NCI-H1048 (cell line): ENCODE measurements at regions not wholly inside any gene's neighbourhood (a gene's known extent, or its start where the extent isn't known, plus 50 kb on each side); places are given as distances from the start of the nearest gene placed in this dataset.
"Not testable (repeated sequence)": the region's sequence is repeated elsewhere in the genome, so short reads cannot be mapped to it uniquely, and the experiment has no call there.

ENCODE experiments used
- DNase-seq: peaks from one replicate; lab custom pipeline; 2025; lab: John Stamatoyannopoulos, UW

GRCh38 chr5:128667751-128668150 lies 129.7 kb upstream of the FBN2 start:
- DNase-seq, result no peak

DNA sequence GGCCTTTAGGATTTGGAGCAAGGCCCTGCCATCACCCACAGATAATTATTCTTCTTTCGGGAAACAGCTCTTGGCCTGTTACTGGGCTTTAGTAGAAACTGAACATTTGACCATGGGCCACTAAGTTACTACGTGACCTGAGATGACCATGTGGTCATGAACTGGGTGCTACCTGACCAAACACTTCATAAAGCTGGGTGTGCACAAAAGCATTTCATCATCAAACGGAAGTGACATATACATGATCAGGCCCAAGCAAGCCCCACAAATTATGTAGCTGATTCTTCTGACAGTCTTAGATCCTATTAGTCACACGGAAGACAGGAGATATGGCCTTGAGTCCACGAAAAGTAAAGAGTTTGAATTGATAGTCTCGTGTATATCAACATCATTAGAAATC lies 130.9 kb upstream of the FBN2 start:
- DNase-seq, result no peak

DNA sequence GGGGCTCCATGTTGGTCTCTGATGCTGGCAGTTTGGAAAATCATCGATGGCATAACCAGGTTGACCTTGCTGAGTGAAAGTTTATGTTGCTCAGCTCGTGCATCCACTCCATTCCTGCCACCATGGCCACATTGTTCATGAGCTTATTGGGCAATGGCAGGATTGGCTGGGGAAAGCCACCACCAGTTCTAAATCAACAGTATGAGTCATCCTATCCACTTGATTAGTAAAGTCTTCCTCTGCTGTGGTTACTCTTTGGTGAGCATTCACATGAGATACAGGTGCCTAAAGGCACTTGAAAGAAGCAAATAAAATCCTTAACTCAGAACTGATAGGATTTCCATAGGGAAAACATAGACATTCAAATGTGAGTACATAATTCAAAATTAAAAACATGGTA lies 131.8 kb upstream of the FBN2 start:
- DNase-seq, result no peak

DNA sequence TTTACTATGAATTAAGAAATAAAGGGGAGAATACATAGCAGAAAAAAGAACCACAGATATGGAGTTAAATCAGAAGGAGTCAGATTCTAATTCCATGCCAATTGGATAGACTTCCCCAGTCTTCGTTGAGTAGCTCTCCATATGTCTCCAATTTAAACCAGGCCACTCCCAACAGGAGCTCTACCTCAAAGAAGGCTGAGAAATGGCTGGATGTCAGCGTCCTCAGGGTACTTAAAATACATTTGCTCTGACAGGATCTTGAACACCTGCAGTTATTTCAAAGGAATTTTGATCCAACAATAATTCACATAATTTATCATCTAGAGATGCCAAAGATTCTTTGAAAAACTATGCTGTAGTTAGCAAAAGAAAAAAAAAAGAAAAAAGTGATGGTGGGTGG lies 133.9 kb upstream of the FBN2 start:
- DNase-seq, result no peak

DNA sequence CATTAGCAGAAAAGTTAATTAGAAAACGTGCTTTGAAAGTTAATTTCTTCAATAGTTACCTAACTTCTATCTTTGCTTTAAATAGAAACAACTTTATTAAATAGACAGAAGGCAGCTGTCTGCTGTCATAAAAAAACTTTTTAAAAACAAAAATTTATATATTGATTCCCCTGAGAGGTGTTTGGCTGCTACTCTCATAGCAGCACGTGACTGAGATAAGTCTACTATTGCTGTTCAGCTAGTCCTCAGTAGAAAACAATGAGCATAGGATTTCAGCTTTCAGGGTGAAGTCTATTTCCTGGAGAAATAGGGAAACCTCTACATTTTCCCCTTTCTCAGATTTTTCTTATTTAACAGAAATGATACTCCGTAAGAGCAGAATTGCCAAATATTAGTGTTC lies 135.0 kb upstream of the FBN2 start:
- DNase-seq, result no peak

GRCh38 chr5:128673411-128673957 lies 135.4 kb upstream of the FBN2 start:
- no peak for DNase-seq

DNA sequence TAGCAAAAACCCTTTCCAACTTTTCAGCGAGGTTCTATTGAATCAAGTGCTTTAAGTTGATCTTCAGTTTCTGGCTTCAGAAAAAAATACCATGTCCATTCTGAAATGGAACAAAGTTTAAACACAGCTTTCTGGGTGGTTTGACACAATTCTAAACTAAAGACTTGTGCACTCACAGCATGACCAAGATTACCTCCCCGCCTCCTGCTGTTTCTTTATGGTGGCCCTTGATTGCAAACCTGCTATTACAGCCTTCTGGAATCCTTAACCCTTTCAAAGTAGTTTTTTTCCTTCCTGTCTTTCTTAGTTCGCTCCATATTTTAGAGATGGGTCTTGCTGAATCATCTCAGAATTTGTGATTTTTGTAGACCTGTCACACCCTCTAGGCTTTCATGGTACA lies 135.9 kb upstream of the FBN2 start:
- DNase-seq, result no peak

DNA sequence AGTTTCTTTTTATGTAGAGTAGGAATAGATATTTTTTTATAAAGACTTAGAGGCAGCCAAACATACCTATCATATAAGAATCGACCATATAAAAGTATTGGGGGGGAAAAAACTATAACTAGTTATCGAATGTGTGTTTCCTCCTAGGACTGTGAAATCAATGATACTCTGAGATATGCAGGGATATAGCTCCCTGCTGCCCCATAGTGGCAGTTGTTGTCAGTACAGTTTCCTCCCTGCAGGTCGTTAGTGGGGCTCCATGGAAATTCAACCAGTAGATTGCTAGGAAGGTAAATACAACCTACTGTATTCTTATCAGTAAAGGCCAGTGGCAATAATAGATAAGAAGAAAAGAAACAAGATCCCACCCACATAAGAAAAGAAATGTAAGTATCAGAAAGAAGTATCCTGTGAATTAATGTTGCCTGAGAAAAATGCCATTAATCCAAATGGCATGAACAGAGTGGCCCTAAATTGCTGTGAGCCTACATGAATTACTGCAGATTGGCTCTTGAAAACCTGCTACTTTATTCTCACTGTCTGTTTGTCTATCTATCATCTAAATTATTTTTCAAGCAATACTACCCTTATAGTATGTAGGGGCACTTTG lies 136.9 kb upstream of the FBN2 start:
- peak; percentile 12 for DNase-seq

- DNase-seq, result no peak
Observed at GRCh38 chr5:128681096-128681495, 143.1 kb upstream of the FBN2 start.

DNA sequence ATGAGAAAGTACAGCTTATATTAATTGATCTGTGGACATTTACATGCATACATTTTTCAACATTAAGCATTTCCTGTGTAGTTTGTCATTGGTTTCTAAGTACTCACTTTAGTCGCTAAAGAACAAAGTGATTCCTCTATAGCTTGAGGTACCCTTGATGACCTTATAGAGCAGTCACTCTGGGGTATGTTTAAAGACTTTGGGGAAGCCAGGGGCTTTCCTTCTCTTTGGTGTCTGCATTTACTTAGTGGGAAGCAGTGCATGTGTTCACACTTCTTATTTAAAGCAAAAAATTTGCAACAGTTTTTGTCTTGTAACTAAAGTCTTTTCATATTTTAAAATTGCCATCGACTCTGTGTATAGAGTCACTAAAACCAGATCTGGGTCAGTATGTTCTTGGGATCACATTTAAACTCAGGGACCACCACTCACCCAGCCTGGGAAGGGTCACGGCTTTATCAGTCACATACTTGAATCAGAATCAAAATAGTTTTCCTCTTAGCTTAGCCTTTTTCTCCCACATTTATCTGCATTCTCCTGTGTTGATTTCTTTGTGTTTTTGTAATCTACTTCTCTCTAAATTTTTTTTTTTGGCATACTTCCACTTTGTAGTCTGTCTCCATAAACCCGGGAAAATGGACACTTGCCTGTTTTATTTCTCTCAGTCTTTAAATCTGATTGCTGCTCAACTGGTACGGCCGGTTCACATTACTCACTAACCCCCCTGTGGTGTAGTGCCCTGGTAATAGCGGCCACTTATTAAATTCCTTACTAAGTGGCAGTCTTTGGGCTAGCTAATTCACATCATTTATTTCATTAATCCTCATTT lies 143.9 kb upstream of the FBN2 start:
- DNase-seq, result no peak

GRCh38 chr5:128682669-128683068 lies 144.6 kb upstream of the FBN2 start:
- no peak for DNase-seq

DNA sequence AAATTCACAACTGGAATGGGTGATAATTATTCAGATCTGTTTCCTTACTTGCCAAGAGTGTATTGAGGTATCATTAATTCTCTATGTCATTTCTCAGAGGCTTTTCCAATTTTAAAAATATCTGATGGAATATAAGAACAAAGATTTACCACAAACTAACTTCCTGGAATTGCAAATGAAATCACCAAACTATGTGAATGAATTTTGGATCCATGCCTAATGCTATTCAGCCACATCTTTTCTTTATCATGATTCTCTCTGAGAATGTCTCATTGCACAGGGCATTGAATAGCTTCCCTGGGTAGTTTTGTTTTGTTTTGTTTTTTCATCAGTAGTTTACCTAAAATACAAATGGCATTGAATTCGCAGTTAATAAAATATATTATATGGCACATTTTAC lies 146.9 kb upstream of the FBN2 start:
- DNase-seq, result no peak

DNA sequence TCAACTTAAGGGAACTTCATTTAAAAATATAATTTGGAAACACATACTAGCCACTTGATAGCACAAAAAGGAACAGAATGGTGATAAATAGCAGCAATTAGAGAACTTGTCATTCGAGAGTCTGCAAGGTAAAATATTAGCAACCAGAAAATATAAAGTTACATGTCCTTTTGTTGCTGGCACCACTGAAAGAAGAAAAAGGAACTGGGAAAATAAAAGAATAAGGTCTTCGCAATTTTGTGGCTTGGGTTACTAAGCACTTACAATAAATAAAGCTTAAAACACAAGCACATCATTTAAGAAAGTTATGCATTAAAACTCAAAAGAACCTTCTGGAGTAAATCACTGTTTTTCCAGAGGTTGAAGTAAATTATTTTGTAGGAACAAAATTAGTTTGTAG lies 149.9 kb upstream of the FBN2 start:
- DNase-seq, result no peak

DNA sequence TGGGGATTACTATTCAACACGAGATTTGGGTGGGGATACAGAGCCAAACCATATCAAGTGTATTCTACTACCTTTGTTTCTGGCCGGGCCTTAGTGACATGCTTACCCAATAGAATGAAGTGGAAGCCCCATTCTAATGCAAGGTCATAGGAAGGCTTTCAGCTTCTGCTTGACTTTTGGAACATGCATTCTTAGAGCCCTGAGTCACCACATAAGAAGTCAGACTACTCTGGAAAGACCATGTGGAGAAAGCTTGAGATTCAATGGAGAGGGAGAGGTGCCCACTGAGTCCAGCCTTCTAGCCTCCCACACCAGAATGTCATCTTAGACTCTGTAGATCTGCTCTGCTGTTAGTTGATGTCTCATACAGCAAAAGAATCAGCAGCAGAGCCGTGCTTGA lies 155.7 kb upstream of the FBN2 start:
- no peak for DNase-seq

DNA sequence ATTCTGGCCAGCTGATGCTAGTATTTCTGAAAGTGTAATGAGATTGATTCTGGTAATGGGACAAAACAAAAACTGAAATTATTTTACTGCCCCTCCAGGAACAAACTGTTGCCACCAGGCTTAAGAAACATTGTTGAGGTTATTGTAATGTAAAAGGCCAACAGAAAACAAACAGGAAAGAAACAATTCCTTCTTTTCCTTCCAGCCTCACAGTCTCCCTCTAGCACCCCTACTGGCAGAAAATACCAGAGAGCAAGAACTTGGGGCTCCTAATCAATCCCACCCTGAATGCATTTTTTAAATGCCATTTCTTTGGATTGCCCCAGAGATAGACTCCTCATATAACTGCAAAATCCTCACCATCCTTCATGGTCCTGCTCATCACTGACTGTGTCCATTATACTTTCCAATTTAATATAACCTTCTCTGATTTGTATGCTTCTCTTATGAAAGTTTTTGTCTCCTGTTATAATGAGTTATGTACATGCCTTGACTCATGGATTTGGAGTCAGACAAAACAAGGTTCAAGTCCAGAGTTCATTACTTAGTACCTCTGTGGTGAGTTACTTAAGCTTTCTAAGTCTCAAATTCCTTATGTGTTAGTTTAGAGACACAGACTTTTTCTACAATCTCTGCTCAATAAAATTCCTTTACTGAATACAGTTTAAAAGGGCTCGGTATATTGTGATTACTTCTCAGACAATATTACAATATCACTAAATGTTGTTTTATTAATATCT lies 157.9 kb upstream of the FBN2 start:
- no peak for DNase-seq

- no peak for DNase-seq
Observed at GRCh38 chr5:128701301-128701700, 163.3 kb upstream of the FBN2 start.

DNA sequence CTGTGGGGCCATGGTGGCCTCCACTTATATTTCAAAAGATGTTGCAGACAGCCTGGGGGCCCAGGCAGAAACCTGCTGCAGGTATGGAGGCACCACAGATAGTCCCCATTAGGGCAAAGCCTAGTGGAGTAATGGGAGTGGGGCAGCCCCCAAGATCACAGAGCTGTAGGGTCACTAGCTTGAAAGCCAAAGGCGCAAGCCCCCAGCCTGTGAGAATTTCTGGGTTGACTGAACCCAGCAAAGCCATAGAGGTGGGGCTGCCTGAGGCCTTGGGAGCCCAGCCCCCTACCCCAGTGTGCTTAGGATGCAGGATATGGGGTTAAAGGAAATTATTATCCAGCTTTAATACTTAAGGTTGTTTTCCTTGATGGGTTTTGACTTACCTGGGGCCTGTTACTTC lies 165.3 kb upstream of the FBN2 start:
- no peak for DNase-seq

GRCh38 chr5:128706269-128706668 lies 168.2 kb upstream of the FBN2 start:
- no peak for DNase-seq

- no peak for DNase-seq
Observed at GRCh38 chr5:128708841-128709240, 170.8 kb upstream of the FBN2 start.

DNA sequence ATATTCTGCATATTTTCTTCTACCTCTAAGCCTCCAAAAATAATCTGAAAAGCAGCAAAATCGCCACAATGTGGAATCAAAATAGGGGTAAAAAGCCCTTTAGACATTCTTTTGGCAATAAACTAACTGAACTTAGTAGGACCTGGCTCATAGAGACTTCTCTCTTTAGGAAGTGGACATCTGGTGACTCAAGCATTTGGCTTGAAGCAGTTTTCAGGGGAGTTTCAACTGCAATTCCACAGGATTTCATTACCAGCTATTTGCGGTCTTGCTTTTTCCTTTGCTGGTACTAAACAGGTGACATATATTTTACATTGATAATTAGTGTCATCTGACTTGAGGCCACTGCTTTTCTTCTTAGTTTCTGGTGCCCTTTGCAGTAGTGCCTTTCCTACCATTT lies 173.2 kb upstream of the FBN2 start:
- DNase-seq, result no peak

- no peak for DNase-seq
Observed at GRCh38 chr5:128714551-128714950, 176.5 kb upstream of the FBN2 start.

GRCh38 chr5:128722551-128722950 lies 184.5 kb upstream of the FBN2 start:
- no peak for DNase-seq

DNA sequence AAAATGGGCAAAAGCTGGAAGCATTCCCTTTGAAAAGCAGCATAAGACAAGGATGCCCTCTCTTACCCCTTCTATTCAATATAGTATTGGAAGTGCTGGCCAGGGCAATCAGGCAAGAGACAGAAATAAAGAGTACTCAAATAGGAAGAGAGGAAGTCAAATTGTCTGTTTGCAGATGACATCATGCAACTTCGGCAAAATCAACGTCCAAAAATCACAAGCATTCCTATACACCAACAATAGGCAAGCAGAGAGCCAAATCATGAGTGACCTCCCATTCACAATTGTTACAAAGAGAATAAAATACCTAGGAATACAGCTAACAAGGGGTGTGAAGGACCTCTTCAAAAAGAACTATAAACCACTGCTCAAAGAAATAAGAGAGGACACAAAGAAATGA lies 192.0 kb upstream of the FBN2 start:
- not testable (repeated sequence) for DNase-seq
